GM10248 (cell line): ENCODE measurements at regions not wholly inside any gene's neighbourhood (a gene's known extent, or its start where the extent isn't known, plus 50 kb on each side); places are given as distances from the start of the nearest gene placed in this dataset.
"Not testable (repeated sequence)": the region's sequence is repeated elsewhere in the genome, so short reads cannot be mapped to it uniquely, and the experiment has no call there.

Experiments
- CTCF ChIA-PET: fragments of 300-600 bp; sonication (Branson Sonifier 250); formaldehyde crosslinking; extraction: SDS; loops from one replicate; lab custom pipeline; 2021; ENCODE audit warnings: antibody characterized with exemption; lab: Yijun Ruan, JAX
- POLR2A ChIA-PET: fragments of 350-650 bp; sonication (Branson Sonifier 250); formaldehyde crosslinking; extraction: SDS; loops from one replicate; lab custom pipeline; 2020; ENCODE audit warnings: antibody characterized with exemption; lab: Yijun Ruan, JAX
- DNase-seq: peaks from one replicate; pipeline ENCODE4 v3.0.0; 2012; ENCODE audit errors: extremely low spot score
- TF ChIP-seq, protein P1 (sequence below): IDR thresholded peaks from 2 replicates; pipeline ENCODE4 v1.5.1; 2012; ENCODE audit warnings: mild to moderate bottlenecking, low read depth; ENCODE audit errors: extremely low read depth, missing control alignments, control extremely low read depth

DNA sequence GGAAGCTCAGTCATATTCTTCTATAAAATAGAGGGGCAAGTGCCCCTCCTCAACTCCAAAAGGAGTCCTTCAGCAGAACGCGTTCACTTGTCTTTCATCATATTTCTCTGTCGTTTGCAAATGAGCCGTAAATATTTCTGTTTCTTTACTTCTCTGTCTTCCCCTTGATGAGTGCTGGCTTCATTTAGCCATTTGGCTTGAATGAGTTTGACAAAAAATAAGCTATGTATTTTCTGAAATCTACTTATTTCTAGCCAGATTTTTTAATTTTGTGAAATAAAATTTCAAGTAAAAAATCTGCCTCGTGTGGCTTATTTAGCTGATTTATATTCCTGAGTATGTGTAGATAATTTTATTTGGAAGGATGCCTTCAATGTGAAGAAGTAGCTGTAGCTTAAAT, 170.8 kb upstream of the DGKB start:
- ChIA-PET POLR2A (no interaction called here), CTCF (no interaction called here)
- DNase-seq: no peak
- TF ChIP-seq, protein P1, sequence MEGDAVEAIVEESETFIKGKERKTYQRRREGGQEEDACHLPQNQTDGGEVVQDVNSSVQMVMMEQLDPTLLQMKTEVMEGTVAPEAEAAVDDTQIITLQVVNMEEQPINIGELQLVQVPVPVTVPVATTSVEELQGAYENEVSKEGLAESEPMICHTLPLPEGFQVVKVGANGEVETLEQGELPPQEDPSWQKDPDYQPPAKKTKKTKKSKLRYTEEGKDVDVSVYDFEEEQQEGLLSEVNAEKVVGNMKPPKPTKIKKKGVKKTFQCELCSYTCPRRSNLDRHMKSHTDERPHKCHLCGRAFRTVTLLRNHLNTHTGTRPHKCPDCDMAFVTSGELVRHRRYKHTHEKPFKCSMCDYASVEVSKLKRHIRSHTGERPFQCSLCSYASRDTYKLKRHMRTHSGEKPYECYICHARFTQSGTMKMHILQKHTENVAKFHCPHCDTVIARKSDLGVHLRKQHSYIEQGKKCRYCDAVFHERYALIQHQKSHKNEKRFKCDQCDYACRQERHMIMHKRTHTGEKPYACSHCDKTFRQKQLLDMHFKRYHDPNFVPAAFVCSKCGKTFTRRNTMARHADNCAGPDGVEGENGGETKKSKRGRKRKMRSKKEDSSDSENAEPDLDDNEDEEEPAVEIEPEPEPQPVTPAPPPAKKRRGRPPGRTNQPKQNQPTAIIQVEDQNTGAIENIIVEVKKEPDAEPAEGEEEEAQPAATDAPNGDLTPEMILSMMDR: no peak

DNA sequence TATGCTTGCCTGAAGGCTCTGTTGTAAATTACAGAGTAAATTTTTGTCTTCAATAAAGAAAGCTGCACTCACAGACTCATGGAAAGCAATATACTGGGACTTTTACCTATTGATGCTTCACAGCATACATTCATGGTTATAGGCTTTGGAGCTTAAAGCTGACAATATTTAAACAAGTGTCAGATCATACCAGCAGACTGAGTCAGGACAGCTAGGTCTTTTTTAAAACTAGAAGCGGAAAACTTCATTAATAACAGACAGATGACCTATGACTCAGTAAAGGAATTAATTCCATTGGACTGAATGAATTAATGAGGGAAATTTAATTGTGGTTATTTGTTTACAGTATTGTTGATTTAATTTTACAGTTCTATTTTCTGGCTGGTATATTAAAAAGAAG, 165.8 kb upstream of the DGKB start:
- ChIA-PET CTCF (interaction anchor here (1.0 to 1.1 kb wide), 2 partner anchors 8 to 10 kb away, joined by 4 read pairs; no protein-coding TSS in a partner anchor), POLR2A (no interaction called here)
- TF ChIP-seq, protein P1: no peak
- no peak for DNase-seq

DNA sequence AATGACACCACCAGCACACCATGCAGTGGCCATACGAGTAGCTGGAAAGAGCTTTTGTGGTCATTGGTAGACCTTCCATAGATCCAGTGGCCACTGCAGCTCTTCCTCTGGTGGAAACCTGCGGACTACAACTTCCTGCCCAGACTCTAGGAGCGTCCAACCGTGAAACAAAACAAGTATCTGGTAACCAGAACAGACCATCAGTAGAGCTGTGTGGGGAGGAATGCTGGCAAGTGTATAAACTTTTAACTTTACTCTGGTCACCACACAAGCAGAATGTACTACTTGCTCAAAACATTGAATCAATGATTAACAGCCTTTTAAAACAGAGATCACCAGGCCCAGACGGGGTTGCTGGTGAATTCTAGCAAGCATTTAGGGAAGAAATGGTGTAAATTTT, 154.7 kb upstream of the DGKB start:
- CTCF ChIA-PET: no interaction called here
- DNase-seq: no peak
- POLR2A ChIA-PET: no interaction called here
- TF ChIP-seq, protein P1: no peak

DNA sequence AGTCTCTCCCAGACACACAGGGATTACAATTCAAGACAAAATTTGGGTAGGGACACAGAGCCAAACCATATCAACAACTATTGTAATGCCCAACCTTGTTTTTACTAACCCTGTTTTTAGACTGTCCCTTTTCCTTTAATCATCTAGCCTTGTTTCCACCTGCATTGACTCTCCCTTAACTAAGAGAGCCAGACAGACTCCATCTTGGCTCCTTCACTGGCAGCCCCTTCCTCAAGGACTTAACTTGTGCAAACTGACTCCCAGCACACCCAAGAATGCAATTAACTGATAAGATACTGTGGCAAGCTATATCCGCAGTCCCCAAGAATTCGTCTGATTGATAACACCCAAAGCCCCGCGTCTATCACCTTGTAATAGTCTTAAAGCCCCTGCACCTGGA, 151.8 kb upstream of the DGKB start:
- POLR2A ChIA-PET, DNase-seq: not testable (repeated sequence)
- CTCF ChIA-PET: interaction anchor here (2.3 kb wide), 1 partner anchor 14 kb away, joined by 5 read pairs; no protein-coding TSS in a partner anchor

DNA sequence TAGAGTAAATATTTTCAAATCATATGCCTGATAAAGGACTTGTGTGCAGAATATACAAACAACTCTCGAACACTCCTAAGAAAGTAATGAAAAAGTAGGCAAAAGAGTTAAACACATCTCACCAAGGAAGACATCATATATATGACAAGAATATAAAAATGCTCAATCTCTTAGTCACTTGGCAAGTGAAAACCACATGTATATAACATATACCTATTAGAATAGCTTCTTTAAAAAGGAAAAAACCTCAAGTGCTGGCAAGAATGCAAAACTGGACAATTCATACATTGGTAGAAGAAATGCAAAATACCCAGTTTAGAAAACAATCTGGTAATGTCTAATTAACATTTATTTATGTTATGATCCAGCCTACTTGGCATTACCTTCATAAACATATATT, 146.6 kb upstream of the DGKB start:
- ChIA-PET CTCF (no interaction called here), POLR2A (no interaction called here)
- DNase-seq: no peak
- TF ChIP-seq, protein P1: no peak

DNA sequence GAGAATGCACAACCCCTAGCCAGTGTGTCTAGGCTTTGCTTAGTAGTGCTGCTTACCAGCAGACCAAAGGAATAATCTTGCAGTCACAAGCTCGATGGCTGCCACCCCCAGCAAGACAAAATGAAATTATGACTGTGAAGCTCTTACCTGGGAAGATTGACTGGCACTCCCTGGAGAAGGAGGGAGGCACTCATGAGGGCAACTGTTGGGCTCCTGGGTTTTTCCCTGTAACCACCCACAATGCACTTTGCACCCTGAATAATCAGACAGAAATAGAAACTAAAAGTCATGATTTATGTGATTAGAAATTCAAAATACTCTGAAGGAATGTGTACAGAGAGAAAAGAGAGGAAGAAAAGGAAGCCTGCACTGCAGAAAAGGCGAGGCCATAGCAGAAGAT, 144.3 kb upstream of the DGKB start:
- CTCF ChIA-PET: interaction anchor here (1.5 kb wide), 1 partner anchor 19 kb away, joined by 3 read pairs; no protein-coding TSS in a partner anchor
- DNase-seq: no peak
- TF ChIP-seq, protein P1: no peak
- POLR2A ChIA-PET: no interaction called here

DNA sequence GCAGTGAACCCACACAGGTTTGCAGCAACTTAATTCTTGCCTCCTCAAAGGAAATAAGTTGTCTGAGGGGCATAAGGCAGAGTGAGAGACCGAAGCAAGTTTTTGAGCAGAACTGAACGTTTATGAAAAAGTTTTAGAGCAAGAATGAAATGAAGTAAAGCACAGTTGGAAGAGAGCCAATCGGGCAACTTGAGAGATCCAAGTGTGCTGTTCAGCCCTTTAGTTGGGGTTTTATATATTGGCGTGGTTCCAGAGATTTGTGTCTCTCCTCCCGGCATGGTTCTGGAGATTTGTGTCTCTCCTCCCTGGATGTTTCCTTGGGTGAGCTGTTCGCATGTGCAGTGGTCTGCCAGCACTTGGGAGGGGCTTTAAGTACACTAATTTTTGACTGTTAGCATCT, 141.4 kb upstream of the DGKB start:
- POLR2A ChIA-PET: no interaction called here
- no peak for DNase-seq
- TF ChIP-seq, protein P1: no peak
- CTCF ChIA-PET: no interaction called here
